ENCODE measurements at regions not wholly inside any gene's neighbourhood (a gene's known extent, or its start where the extent isn't known, plus 50 kb on each side); places are given as distances from the start of the nearest gene placed in this dataset.

DNA sequence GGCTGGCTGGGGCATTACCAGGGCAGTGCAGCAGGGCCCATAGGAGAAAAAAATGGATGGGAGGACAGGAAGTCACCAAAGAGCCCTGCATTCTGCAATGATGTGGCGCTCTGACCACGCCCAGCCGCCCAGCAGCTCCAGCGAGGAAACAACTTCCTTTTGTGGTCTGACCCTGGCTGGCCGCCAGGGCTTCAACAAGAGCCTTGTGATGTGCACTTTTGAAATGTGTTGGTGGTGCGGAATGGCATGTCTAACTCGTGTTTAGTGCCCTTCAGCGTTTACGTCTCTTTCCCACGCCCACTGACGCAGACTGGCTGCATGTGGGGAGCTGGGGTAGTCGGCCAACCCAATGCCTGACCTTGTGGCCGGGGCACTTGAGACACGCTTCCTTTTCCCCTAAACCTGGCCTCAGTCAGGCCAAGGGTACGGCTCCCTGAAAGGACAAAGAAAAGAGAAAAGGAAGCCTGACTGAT is 81.9 kb upstream of the CTNNB1 start (continued):
- TF ChIP-seq, protein P1, sequence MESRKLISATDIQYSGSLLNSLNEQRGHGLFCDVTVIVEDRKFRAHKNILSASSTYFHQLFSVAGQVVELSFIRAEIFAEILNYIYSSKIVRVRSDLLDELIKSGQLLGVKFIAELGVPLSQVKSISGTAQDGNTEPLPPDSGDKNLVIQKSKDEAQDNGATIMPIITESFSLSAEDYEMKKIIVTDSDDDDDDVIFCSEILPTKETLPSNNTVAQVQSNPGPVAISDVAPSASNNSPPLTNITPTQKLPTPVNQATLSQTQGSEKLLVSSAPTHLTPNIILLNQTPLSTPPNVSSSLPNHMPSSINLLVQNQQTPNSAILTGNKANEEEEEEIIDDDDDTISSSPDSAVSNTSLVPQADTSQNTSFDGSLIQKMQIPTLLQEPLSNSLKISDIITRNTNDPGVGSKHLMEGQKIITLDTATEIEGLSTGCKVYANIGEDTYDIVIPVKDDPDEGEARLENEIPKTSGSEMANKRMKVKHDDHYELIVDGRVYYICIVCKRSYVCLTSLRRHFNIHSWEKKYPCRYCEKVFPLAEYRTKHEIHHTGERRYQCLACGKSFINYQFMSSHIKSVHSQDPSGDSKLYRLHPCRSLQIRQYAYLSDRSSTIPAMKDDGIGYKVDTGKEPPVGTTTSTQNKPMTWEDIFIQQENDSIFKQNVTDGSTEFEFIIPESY (CRISPR knock-in tag; IDR thresholded peaks at IDR 0.05) = 0 out of 2 replicates have a peak, but pooled peaks have one; percentile 16
- TF ChIP-seq BACH1 (tag; IDR thresholded peaks at IDR 0.05) (peak; percentile 56; the same call in 1 of the 2 replicates), ESRRA (IDR thresholded peaks at IDR 0.05; ENCODE audit: borderline replicate concordance, low read depth) (peak; percentile 77; the same call in 1 of the 2 replicates), CBFB (CRISPR knock-in tag; IDR thresholded peaks at IDR 0.05) (0 out of 2 replicates have a peak, but pooled peaks have one; percentile 34), RUNX1 (IDR thresholded peaks at IDR 0.05; ENCODE audit: low read depth) (0 out of 2 replicates have a peak, but pooled peaks have one; percentile 17), RHOXF2B (CRISPR knock-in tag; conservative IDR thresholded peaks at IDR 0.05) (0 out of 2 replicates have a peak, but pooled peaks have one; percentile 23), ATF7 (IDR thresholded peaks at IDR 0.05) (peak; percentile 56; the same call in 1 of the 2 replicates), E2F3 (CRISPR knock-in tag; IDR thresholded peaks at IDR 0.05) (0 out of 2 replicates have a peak, but pooled peaks have one; percentile 66), GATA2 (CRISPR knock-in tag; IDR thresholded peaks at IDR 0.05) (no peak), ZNF766 (CRISPR knock-in tag; conservative IDR thresholded peaks at IDR 0.05) (peak; percentile 57; the same call in 1 of the 2 replicates), NRF1 (conservative IDR thresholded peaks at IDR 0.05 in 1 of 2, IDR thresholded peaks at IDR 0.05 in 1 of 2) (peak; percentile 47 to 53)
- TF ChIP-seq, protein P2, sequence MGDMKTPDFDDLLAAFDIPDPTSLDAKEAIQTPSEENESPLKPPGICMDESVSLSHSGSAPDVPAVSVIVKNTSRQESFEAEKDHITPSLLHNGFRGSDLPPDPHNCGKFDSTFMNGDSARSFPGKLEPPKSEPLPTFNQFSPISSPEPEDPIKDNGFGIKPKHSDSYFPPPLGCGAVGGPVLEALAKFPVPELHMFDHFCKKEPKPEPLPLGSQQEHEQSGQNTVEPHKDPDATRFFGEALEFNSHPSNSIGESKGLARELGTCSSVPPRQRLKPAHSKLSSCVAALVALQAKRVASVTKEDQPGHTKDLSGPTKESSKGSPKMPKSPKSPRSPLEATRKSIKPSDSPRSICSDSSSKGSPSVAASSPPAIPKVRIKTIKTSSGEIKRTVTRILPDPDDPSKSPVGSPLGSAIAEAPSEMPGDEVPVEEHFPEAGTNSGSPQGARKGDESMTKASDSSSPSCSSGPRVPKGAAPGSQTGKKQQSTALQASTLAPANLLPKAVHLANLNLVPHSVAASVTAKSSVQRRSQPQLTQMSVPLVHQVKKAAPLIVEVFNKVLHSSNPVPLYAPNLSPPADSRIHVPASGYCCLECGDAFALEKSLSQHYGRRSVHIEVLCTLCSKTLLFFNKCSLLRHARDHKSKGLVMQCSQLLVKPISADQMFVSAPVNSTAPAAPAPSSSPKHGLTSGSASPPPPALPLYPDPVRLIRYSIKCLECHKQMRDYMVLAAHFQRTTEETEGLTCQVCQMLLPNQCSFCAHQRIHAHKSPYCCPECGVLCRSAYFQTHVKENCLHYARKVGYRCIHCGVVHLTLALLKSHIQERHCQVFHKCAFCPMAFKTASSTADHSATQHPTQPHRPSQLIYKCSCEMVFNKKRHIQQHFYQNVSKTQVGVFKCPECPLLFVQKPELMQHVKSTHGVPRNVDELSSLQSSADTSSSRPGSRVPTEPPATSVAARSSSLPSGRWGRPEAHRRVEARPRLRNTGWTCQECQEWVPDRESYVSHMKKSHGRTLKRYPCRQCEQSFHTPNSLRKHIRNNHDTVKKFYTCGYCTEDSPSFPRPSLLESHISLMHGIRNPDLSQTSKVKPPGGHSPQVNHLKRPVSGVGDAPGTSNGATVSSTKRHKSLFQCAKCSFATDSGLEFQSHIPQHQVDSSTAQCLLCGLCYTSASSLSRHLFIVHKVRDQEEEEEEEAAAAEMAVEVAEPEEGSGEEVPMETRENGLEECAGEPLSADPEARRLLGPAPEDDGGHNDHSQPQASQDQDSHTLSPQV (IDR thresholded peaks at IDR 0.05) = peak; percentile 70
- TF ChIP-seq, protein P3, sequence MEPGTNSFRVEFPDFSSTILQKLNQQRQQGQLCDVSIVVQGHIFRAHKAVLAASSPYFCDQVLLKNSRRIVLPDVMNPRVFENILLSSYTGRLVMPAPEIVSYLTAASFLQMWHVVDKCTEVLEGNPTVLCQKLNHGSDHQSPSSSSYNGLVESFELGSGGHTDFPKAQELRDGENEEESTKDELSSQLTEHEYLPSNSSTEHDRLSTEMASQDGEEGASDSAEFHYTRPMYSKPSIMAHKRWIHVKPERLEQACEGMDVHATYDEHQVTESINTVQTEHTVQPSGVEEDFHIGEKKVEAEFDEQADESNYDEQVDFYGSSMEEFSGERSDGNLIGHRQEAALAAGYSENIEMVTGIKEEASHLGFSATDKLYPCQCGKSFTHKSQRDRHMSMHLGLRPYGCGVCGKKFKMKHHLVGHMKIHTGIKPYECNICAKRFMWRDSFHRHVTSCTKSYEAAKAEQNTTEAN (CRISPR knock-in tag; IDR thresholded peaks at IDR 0.05) = no peak
- TF ChIP-seq, protein P4, sequence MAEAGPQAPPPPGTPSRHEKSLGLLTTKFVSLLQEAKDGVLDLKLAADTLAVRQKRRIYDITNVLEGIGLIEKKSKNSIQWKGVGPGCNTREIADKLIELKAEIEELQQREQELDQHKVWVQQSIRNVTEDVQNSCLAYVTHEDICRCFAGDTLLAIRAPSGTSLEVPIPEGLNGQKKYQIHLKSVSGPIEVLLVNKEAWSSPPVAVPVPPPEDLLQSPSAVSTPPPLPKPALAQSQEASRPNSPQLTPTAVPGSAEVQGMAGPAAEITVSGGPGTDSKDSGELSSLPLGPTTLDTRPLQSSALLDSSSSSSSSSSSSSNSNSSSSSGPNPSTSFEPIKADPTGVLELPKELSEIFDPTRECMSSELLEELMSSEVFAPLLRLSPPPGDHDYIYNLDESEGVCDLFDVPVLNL (CRISPR knock-in tag; IDR thresholded peaks at IDR 0.05; ENCODE audit: low read depth) = peak; percentile 25; the same call in 1 of the 2 replicates
- TF ChIP-seq, protein P5, sequence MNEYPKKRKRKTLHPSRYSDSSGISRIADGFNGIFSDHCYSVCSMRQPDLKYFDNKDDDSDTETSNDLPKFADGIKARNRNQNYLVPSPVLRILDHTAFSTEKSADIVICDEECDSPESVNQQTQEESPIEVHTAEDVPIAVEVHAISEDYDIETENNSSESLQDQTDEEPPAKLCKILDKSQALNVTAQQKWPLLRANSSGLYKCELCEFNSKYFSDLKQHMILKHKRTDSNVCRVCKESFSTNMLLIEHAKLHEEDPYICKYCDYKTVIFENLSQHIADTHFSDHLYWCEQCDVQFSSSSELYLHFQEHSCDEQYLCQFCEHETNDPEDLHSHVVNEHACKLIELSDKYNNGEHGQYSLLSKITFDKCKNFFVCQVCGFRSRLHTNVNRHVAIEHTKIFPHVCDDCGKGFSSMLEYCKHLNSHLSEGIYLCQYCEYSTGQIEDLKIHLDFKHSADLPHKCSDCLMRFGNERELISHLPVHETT (CRISPR knock-in tag; conservative IDR thresholded peaks at IDR 0.05 in 1 of 2, IDR thresholded peaks at IDR 0.05 in 1 of 2) = 0 out of 4 replicates have a peak, but pooled peaks of 1 of the 2 experiments have one; percentile 61
- TF ChIP-seq, protein P6, sequence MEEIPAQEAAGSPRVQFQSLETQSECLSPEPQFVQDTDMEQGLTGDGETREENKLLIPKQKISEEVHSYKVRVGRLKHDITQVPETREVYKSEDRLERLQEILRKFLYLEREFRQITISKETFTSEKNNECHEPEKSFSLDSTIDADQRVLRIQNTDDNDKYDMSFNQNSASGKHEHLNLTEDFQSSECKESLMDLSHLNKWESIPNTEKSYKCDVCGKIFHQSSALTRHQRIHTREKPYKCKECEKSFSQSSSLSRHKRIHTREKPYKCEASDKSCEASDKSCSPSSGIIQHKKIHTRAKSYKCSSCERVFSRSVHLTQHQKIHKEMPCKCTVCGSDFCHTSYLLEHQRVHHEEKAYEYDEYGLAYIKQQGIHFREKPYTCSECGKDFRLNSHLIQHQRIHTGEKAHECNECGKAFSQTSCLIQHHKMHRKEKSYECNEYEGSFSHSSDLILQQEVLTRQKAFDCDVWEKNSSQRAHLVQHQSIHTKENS (CRISPR knock-in tag; IDR thresholded peaks at IDR 0.05) = no peak
